Stomach (tissue), 8 donors: ENCODE measurements at regions not wholly inside any gene's neighbourhood (a gene's known extent, or its start where the extent isn't known, plus 50 kb on each side); places are given as distances from the start of the nearest gene placed in this dataset.

Source experiments
- DNase-seq, 2 donors: peaks; one replicate each; pipeline versions ENCODE4 v3.0.0 to v3.0.0-alpha.2; 2013 to 2019
- H3K27ac ChIP-seq, 5 donors: fragments of 200-600 bp in 4 of 5; sonication (generic) in 4 of 5; one replicate each; pipeline ENCODE4 v1.5.1; 2013 to 2019; ENCODE audit warnings: mild to moderate bottlenecking in 1 of 5, moderate library complexity in 1 of 5
- H3K27me3 ChIP-seq, 3 donors: fragments of 200-600 bp; sonication (generic); one replicate each; pipeline ENCODE4 v1.5.1; 2017 to 2019; ENCODE audit warnings: mixed run types in 1 of 3
- H3K36me3 ChIP-seq, 4 donors: fragments of 200-600 bp; sonication (generic); 1 replicate in 3 of 4; 2 replicates in 1 of 4; pipeline ENCODE4 v1.5.1; 2016 to 2019
- H3K4me1 ChIP-seq, 4 donors: fragments of 200-600 bp; sonication (generic); one replicate each; pipeline ENCODE4 v1.5.1; 2016 to 2019
- H3K4me3 ChIP-seq, 4 donors: fragments of 200-600 bp; sonication (generic) in 3 of 4; one replicate each; pipeline ENCODE4 v1.5.1; 2016 to 2019; ENCODE audit warnings: mild to moderate bottlenecking in 1 of 4
- H3K9me3 ChIP-seq, 4 donors: fragments of 200-600 bp; sonication (generic); one replicate each; pipeline ENCODE4 v1.5.1; 2016 to 2019
- CTCF ChIP-seq, 7 experiments: fragments of 450-650 bp in 4 of 7; fragments of 200-600 bp in 3 of 7; sonication (generic) in 3 of 7; IDR thresholded peaks; one replicate each; pipeline ENCODE4 v1.5.1; 2016 to 2019; ENCODE audit warnings: antibody characterized with exemption in 7 of 7, control low read depth in 2 of 7, mild to moderate bottlenecking in 1 of 7
- EP300 ChIP-seq: sonication (generic); formaldehyde crosslinking; IDR thresholded peaks from one replicate; pipeline ENCODE4 v1.6.1; 2017; ENCODE audit warnings: antibody characterized with exemption
- POLR2A ChIP-seq, 4 donors: fragments of 450-650 bp; IDR thresholded peaks; one replicate each; pipeline ENCODE4 v1.6.1; 2016; ENCODE audit warnings: antibody characterized with exemption in 4 of 4, control low read depth in 2 of 4, mild to moderate bottlenecking in 1 of 4, moderate library complexity in 1 of 4
- POLR2AphosphoS5 ChIP-seq, 3 donors: sonication (generic); formaldehyde crosslinking; IDR thresholded peaks; one replicate each; pipeline ENCODE4 v1.6.1; 2016; ENCODE audit warnings: antibody characterized with exemption in 3 of 3
- WGBS, 5 donors: extraction: QIAGEN DNeasy Blood & Tissue Kit in 3 of 5; methylation state at CpG; one replicate each; pipeline versions ENCODE4 v1.1.5 to v1.1.7; 2013 to 2018; 5-methylcytosine and 5-hydroxymethylcytosine counted together
- intact Hi-C: fragments of 100-400 bp; cut with DNase I; formaldehyde crosslinking; loops from one replicate; pipeline ENCODE4 v1.15.1; 2023; ENCODE audit warnings: low total_unique reads
- donor health status: healthy with polysubstance abuse.
- donor health status: Bipolar disorder and iron deficiency.
- donor health status: healthy.

- no peaks in the 10 kb centered on the region for H3K4me1 ChIP-seq
- WGBS, 5 donors = 72 to 88% (median 84%) methylated on average over 12 of the region's 12 CpGs
- H3K9me3 ChIP-seq = peaks cover 0 to 6% (median 0%) of the 10 kb centered on the region in 4 donors
- DNase-seq = no peak
- no peak overlapping the region for H3K4me3 ChIP-seq
- no peak for TF ChIP-seq EP300
- no peak for TF ChIP-seq CTCF (IDR thresholded peaks at IDR 0.05)
- TF ChIP-seq POLR2A (IDR thresholded peaks at IDR 0.05) = no peak
- TF ChIP-seq POLR2AphosphoS5 (IDR thresholded peaks at IDR 0.05) = no peak
- peaks cover 0 to 43% (median 0%) of the 10 kb centered on the region in 3 donors for H3K27me3 ChIP-seq
- no peaks in the 10 kb centered on the region for H3K36me3 ChIP-seq
- intact Hi-C loops = no loop called here
- no peak overlapping the region for H3K27ac ChIP-seq
Measured at GRCh38 chr10:131516285-131516684, 204.8 kb upstream of the TCERG1L start.

GRCh38 chr10:131517781-131518180 lies 206.3 kb upstream of the TCERG1L start:
- 83 to 88% (median 86%) methylated on average over 15 to 17 of the region's 17 CpGs for WGBS, 5 donors
- H3K27ac ChIP-seq = no peak overlapping the region
- no peaks in the 10 kb centered on the region for H3K36me3 ChIP-seq
- no peaks in the 10 kb centered on the region for H3K4me1 ChIP-seq
- DNase-seq = no peak
- peaks cover 0 to 41% (median 0%) of the 10 kb centered on the region in 3 donors for H3K27me3 ChIP-seq
- no peaks in the 10 kb centered on the region for H3K9me3 ChIP-seq
- TF ChIP-seq POLR2A (IDR thresholded peaks at IDR 0.05) (no peak), EP300 (no peak), POLR2AphosphoS5 (IDR thresholded peaks at IDR 0.05) (no peak), CTCF (IDR thresholded peaks at IDR 0.05) (no peak)
- no peak overlapping the region for H3K4me3 ChIP-seq
- intact Hi-C loops = no loop called here

GRCh38 chr10:131519723-131520605 lies 208.4 kb upstream of the TCERG1L start:
- DNase-seq = no peak
- Histone ChIP-seq H3K27ac (no peak overlapping the region), H3K4me1 (no peaks in the 10 kb centered on the region), H3K36me3 (no peaks in the 10 kb centered on the region), H3K4me3 (no peak overlapping the region), H3K27me3 (peaks cover 0 to 23% (median 0%) of the 10 kb centered on the region in 3 donors), H3K9me3 (peaks cover 0 to 9% (median under 1%) of the 10 kb centered on the region in 4 donors)
- intact Hi-C loops = no loop called here
- no peak for TF ChIP-seq POLR2AphosphoS5 (IDR thresholded peaks at IDR 0.05)
- WGBS, 5 donors = 85 to 88% (median 86%) methylated on average over 40 to 43 of the region's 43 CpGs

- Histone ChIP-seq H3K36me3 (no peaks in the 10 kb centered on the region), H3K4me3 (no peak overlapping the region), H3K4me1 (no peaks in the 10 kb centered on the region), H3K27me3 (peaks cover 0 to 18% (median 0%) of the 10 kb centered on the region in 3 donors), H3K27ac (no peak overlapping the region), H3K9me3 (no peaks in the 10 kb centered on the region)
- TF ChIP-seq POLR2A (IDR thresholded peaks at IDR 0.05) = no peak
- TF ChIP-seq EP300 = no peak
- TF ChIP-seq POLR2AphosphoS5 (IDR thresholded peaks at IDR 0.05) = no peak
- TF ChIP-seq CTCF (IDR thresholded peaks at IDR 0.05) = no peak
- intact Hi-C loops = no loop called here
- DNase-seq = no peak
- 81 to 90% (median 87%) methylated on average over 10 to 25 of the region's 25 CpGs for WGBS, 5 donors
Measured at GRCh38 chr10:131531265-131532190, 220.0 kb upstream of the TCERG1L start.
